AG04450 (cell line): ENCODE measurements at regions not wholly inside any gene's neighbourhood (a gene's known extent, or its start where the extent isn't known, plus 50 kb on each side); places are given as distances from the start of the nearest gene placed in this dataset.

ENCODE experiments used
- CTCF ChIA-PET: fragments of 300-600, 350-600 bp; formaldehyde crosslinking; extraction: SDS; loops from one replicate; lab custom pipeline; 2022; ENCODE audit warnings: antibody characterized with exemption, inconsistent platforms; lab: Charles Lee
- POLR2A ChIA-PET: fragments of 350-600 bp; formaldehyde crosslinking; extraction: SDS; loops from one replicate; lab custom pipeline; 2021; ENCODE audit warnings: antibody characterized with exemption, inconsistent platforms; lab: Yijun Ruan, JAX
- DNase-seq: peaks from one replicate; pipeline ENCODE4 v3.0.0-alpha.2; 2011; ENCODE audit warnings: low read depth, low spot score
- H3K27ac ChIP-seq: one replicate; pipeline ENCODE4 v1.5.1; 2012; ENCODE audit warnings: low read depth, low read length, control low read depth
- H3K27me3 ChIP-seq: one replicate; pipeline ENCODE4 v1.6.0; 2012; ENCODE audit warnings: low read length; ENCODE audit not compliant: control insufficient read depth, insufficient read depth
- H3K4me3 ChIP-seq: 2 replicates; pipeline ENCODE4 v1.5.1; 2011; ENCODE audit warnings: mild to moderate bottlenecking, low read depth, low read length, control low read depth
- H3K9me3 ChIP-seq: 2 replicates; pipeline ENCODE4 v1.5.1; 2012; ENCODE audit warnings: low read length; ENCODE audit not compliant: control insufficient read depth, insufficient read depth
- CTCF ChIP-seq: IDR thresholded peaks from 2 replicates; pipeline ENCODE4 v1.5.1; 2011; ENCODE audit warnings: low read depth, low read length, control low read depth, inconsistent platforms

GRCh38 chr1:104921525-104921924 lies 1171.8 kb downstream of the AMY1C start:
- no peak for DNase-seq
- TF ChIP-seq CTCF = no peak
- H3K27me3 ChIP-seq = no peaks in the 10 kb centered on the region
- ChIA-PET POLR2A (no interaction called here), CTCF (no interaction called here)
- H3K9me3 ChIP-seq = peaks cover 9% of the 10 kb centered on the region
- H3K4me3 ChIP-seq = no peak overlapping the region
- no peak overlapping the region for H3K27ac ChIP-seq

- DNase-seq = no peak
- Histone ChIP-seq H3K27ac (no peak overlapping the region), H3K9me3 (peaks cover 8% of the 10 kb centered on the region), H3K4me3 (no peak overlapping the region), H3K27me3 (no peaks in the 10 kb centered on the region)
- TF ChIP-seq CTCF = no peak
- ChIA-PET POLR2A (no interaction called here), CTCF (no interaction called here)
These were observed 1173.4 kb downstream of the AMY1C start for GRCh38 chr1:104923075-104923474.

GRCh38 chr1:104929280-104929679 lies 1179.6 kb downstream of the AMY1C start:
- Histone ChIP-seq H3K27me3 (no peaks in the 10 kb centered on the region), H3K4me3 (no peak overlapping the region), H3K9me3 (peaks cover 27% of the 10 kb centered on the region), H3K27ac (no peak overlapping the region)
- POLR2A ChIA-PET = no interaction called here
- TF ChIP-seq CTCF = no peak
- DNase-seq = no peak
- CTCF ChIA-PET = no interaction called here

GRCh38 chr1:104932030-104932915 lies 1182.6 kb downstream of the AMY1C start:
- ChIA-PET POLR2A (no interaction called here), CTCF (no interaction called here)
- H3K9me3 ChIP-seq = peaks cover 27% of the 10 kb centered on the region
- no peak overlapping the region for H3K4me3 ChIP-seq
- DNase-seq = no peak
- no peak overlapping the region for H3K27ac ChIP-seq
- no peak for TF ChIP-seq CTCF
- no peaks in the 10 kb centered on the region for H3K27me3 ChIP-seq

- Histone ChIP-seq H3K4me3 (no peak overlapping the region), H3K27me3 (no peaks in the 10 kb centered on the region), H3K27ac (no peak overlapping the region), H3K9me3 (peaks cover 25% of the 10 kb centered on the region)
- ChIA-PET CTCF (no interaction called here), POLR2A (no interaction called here)
- no peak for DNase-seq
- no peak for TF ChIP-seq CTCF
These were observed 1183.4 kb downstream of the AMY1C start for GRCh38 chr1:104932949-104933679.
